Myocyte (in vitro differentiated cells): ENCODE measurements at regions not wholly inside any gene's neighbourhood (a gene's known extent, or its start where the extent isn't known, plus 50 kb on each side); places are given as distances from the start of the nearest gene placed in this dataset.
"Not testable (repeated sequence)": the region's sequence is repeated elsewhere in the genome, so short reads cannot be mapped to it uniquely, and the experiment has no call there.

Experiments
- DNase-seq: peaks from one replicate; pipeline ENCODE4 v3.0.0-alpha.2; 2012; ENCODE audit warnings: low read depth

GRCh38 chr12:119931402-119931801, 54.3 kb upstream of the CIT start:
- no peak for DNase-seq

DNA sequence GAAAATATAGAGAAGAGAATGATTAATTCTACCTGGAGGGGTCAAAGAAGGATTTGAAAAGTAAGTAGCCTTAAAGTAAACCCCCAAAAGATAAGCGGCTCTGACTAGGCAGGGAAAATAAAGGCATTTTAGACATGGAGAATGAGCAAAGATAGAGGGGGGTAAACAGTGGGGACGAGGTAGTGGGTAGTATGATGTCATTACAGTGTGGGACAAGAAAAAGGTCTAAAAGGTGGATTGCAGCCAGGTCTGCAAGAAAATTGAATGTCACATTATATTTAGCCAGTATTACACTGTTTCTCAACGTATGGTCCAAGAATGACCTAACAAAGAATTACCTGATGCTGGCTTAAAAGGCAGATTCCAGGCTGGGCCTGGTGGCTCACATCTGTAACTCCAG, 55.8 kb upstream of the CIT start:
- no peak for DNase-seq

GRCh38 chr12:119934780-119935179, 54.3 kb upstream of the BICDL1 start:
- DNase-seq: not testable (repeated sequence)

- no peak for DNase-seq
Measured at GRCh38 chr12:119936705-119937311, 52.2 kb upstream of the BICDL1 start.

DNA sequence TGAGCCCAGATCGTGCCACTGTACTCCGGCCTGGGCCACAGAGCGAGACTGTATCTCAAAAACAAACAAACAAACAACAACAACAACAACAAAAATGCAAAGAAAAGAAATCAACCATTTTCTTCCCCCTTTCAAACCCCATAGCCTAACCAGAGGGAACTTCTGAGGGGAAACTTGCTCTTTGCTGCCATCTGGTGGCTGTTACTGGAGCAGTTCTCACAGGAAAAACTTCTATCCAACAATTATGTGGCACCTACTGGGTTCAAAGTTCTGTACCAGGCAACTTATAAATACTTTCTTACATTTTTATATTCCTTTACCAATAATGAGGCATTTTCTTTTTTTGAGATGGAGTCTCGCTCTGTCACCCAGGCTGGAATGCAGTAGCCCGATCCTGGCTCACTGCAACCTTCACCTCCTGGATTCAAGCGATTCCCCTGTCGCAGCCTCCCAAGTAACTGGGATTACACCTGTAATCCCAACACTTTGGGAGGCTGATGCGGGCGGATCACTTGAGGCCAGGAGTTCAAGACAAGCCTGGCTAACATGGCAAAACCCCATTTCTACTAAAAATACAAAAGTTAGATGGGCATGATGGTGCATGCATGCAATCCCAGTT, 50.9 kb upstream of the BICDL1 start:
- peak; percentile 65 for DNase-seq
